Activated CD8-positive, alpha-beta memory T cell treated with anti-CD3 and anti-CD28 coated beads for 48 hours (primary cell): ENCODE measurements at regions not wholly inside any gene's neighbourhood (a gene's known extent, or its start where the extent isn't known, plus 50 kb on each side); places are given as distances from the start of the nearest gene placed in this dataset.

Experiments
- DNase-seq, 3 experiments: peaks; one replicate each; pipeline ENCODE4 v3.0.0-alpha.2; 2020; ENCODE audit warnings: low read depth in 2 of 3, low spot score in 2 of 3

DNA sequence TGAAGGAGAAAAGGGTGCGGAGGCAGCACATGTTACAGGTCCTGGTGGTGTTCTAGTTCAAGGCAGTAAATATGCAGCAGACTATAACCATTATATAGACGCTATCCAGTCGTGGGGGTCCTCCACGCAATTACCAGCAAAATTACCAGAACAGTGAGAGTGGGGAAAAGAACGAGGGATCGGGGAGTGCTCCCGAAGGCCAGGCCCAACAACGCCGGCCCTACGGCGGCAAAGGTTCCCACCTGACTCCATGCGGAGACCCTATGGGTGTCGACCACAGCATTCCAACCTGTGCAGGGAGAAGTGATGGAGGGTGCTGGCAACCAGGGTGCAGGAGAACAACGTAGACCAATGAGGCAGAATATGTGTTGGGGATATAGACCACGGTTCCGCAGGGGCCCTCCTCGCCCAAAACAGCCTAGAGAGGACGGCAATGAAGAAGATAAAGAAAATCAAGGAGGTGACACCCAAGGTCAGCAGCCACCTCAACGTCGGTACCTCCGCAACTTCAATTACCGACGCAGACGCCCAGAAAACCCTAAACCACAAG, 89.0 kb upstream of the TPM1 start:
- no peak for DNase-seq

GRCh38 chr15:62957130-62957529, 85.4 kb upstream of the TPM1 start:
- no peak for DNase-seq

- DNase-seq, result no peak
Observed at GRCh38 chr15:62958528-62959363, 83.8 kb upstream of the TPM1 start.

GRCh38 chr15:62961134-62961533, 81.4 kb upstream of the TPM1 start:
- no peak for DNase-seq

GRCh38 chr15:62962101-62962995, 80.2 kb upstream of the TPM1 start:
- no peak for DNase-seq

GRCh38 chr15:62964251-62964650, 78.3 kb upstream of the TPM1 start:
- no peak for DNase-seq

- no peak for DNase-seq
Observed at GRCh38 chr15:62966294-62967078, 76.1 kb upstream of the TPM1 start.

GRCh38 chr15:62968699-62969098, 73.8 kb upstream of the TPM1 start:
- no peak for DNase-seq

DNA sequence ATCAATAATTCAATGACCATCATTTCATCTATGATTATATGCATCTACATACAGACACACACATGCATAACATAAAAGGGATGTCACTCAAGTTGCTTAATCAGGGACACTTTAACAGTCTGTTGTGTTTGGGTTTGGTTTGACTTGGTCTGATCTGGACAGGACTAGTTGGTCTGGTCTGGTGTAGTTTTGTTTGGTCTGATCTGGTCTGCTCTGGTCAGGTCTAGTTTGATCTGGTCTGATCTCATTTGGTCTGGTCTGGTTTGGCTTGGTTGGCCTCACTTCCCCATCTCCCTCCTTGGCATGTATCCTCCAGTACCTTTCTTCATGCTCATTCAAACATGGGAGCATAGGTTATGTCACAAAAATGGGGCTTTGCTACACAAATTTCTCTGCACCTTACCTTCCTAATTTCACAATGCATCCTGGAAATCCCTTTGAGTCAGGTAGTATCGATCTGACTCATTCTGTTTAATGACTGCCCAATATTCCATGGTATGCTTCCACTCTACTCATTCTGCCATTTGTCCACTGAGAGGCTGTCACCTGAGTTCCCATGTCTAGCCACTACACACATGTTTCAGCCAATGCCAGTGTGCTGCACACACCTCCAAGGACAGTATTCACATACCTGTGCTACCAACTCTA, 73.0 kb upstream of the TPM1 start:
- DNase-seq, result no peak

DNA sequence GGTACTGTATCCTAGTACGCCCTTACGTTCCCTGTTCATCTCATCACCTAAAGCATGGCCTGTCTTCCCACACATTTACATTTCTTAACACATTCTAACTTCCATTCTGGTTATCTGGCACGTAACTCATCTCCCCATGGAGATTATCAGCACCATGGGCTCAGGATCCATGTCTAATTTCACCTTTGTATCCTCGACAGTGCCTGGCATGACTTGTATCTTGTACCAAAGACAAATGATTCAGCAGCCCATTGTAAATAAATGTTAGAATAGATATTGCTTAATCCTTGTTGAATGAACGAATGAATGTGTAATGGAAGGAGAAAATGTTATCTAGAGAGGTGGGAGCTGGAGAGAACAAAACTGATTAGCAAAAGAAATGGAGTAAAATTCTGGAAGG, 69.7 kb upstream of the TPM1 start:
- no peak for DNase-seq

GRCh38 chr15:62975515-62975914, 67.0 kb upstream of the TPM1 start:
- DNase-seq, result no peak

GRCh38 chr15:62976301-62976881, 66.2 kb upstream of the TPM1 start:
- no peak for DNase-seq

DNA sequence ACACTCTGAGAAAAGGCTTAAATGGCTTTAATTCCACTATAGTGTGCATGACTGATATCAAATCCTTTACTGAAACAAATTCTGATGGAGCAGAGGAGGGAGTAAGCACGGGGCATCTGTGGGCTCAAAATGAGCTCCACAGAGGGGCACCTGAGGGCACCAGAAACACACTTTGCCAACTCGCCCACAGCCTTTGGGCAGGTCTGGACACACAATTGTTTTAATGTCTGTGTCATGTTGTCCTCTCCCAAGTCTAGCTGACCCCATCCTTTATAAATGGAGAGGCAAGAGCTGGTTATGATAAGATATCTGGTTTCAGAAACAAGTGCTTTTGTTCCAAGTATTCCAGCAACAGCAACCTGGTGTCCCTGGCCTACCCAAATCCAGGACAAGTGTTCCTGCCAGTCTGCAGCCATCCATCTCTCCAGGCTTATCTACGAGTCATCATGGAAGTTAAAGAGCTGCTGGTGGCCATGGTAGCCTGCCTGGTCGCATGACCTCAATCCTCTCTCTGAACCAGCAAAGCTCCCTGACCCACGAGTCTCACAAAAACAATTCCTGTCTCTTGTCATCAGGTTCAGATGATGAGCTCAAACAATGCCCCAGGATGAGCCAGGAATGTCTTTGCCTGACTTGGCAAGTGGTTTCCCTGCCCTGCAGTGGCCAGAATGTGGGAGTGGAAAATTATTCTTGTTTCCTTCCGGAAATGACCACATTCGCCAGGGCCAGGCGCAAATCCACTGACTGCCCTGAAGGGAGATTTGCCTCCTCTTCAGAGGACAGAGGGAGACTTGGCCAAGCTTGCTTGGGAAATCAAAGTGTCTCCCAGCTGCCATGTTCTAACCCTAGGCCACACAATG, 64.4 kb upstream of the TPM1 start:
- DNase-seq, result no peak

DNA sequence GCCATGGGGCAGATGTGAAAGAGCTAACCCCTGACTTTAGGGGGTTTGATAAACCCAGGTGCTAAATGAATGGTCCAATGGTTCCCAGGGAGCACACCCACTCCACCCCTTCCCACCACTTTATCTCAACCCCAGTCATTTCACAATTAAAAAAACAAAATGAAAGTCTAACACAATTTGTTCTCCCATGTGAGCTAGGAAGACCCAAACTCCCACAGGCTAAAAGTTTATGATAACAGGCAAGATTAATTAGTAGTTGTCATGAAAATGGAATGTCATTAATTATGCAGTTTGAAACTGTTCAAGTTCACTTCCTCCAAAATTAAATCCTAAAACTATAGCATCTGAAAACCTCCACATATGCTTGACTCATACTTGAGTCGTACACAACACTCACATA, 63.3 kb upstream of the TPM1 start:
- DNase-seq, result no peak

- DNase-seq, result no peak
Observed at GRCh38 chr15:62981071-62981470, 61.5 kb upstream of the TPM1 start.

DNA sequence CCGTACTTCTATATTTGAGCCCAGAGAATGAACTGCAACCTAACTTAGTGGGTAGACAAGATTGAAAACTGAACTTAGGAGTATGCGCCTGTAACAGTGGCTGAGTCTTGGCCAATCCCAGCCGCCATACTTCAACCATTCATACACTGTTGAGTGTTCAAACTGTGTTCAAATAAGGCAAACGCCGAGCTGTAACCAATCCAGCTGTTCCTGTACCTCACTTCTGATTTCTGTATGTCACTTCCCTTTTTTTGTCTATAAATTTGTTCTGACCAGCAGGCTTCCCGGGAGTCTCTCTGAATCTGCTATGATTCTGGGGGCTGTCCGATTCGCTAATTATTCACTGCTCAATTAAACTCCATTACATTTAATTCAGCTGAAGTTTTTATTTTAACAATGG, 58.6 kb upstream of the TPM1 start:
- no peak for DNase-seq

DNA sequence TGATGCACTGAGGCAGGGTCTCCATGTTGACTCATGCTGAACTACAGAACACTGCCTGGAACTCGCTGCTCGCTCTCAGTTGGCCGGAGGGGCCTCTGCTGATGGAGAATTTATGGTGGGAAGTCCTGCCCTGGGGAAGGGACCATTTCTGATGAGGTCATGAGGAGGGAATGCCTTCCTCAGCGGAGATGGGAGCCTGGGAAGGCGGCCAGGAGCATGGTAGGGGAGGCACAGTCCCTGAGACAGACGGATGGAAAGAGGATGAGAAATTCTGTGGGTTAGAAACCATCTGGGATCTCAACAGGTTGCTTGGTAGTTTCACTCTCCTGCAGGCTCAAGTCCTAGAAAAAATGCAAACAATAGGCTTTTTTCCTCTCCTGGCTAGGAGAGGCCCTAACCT, 56.8 kb upstream of the TPM1 start:
- no peak for DNase-seq

GRCh38 chr15:62986948-62987347, 55.6 kb upstream of the TPM1 start:
- no peak for DNase-seq

- no peak for DNase-seq
Observed at GRCh38 chr15:62988701-62989100, 53.8 kb upstream of the TPM1 start.
